ENCODE measurements at regions not wholly inside any gene's neighbourhood (a gene's known extent, or its start where the extent isn't known, plus 50 kb on each side); places are given as distances from the start of the nearest gene placed in this dataset.

GRCh38 chr10:109744020-109744419 lies 179.3 kb downstream of the XPNPEP1 start:
- no peak for DNase-seq (ENCODE audit: low spot score)
- in situ Hi-C loops (cut with MboI; ENCODE audit: low pct_unique_long_range_greater_than_20kb, low sequenced_read_pairs, unreplicated experiment) = no loop called here
- TF ChIP-seq CTCF (IDR thresholded peaks at IDR 0.05; ENCODE audit: extremely low read depth, insufficient read depth, missing control alignments) = no peak

- no peak for DNase-seq (ENCODE audit: low spot score)
- TF ChIP-seq CTCF (IDR thresholded peaks at IDR 0.05; ENCODE audit: extremely low read depth, insufficient read depth, missing control alignments) = no peak
- in situ Hi-C loops (cut with MboI; ENCODE audit: low pct_unique_long_range_greater_than_20kb, low sequenced_read_pairs, unreplicated experiment) = no loop called here
Measured at GRCh38 chr10:109743574-109743973, 179.7 kb downstream of the XPNPEP1 start.

GRCh38 chr10:109743146-109743545 lies 180.2 kb downstream of the XPNPEP1 start:
- DNase-seq (ENCODE audit: low spot score) = no peak
- no peak for TF ChIP-seq CTCF (IDR thresholded peaks at IDR 0.05; ENCODE audit: extremely low read depth, insufficient read depth, missing control alignments)
- in situ Hi-C loops (cut with MboI; ENCODE audit: low pct_unique_long_range_greater_than_20kb, low sequenced_read_pairs, unreplicated experiment) = no loop called here

GRCh38 chr10:109741712-109742111 lies 181.6 kb downstream of the XPNPEP1 start:
- no peak for DNase-seq (ENCODE audit: low spot score)
- no peak for TF ChIP-seq CTCF (IDR thresholded peaks at IDR 0.05; ENCODE audit: extremely low read depth, insufficient read depth, missing control alignments)
- in situ Hi-C loops (cut with MboI; ENCODE audit: low pct_unique_long_range_greater_than_20kb, low sequenced_read_pairs, unreplicated experiment) = no loop called here

- no peak for DNase-seq (ENCODE audit: low spot score)
- TF ChIP-seq CTCF (IDR thresholded peaks at IDR 0.05; ENCODE audit: extremely low read depth, insufficient read depth, missing control alignments) = no peak
- in situ Hi-C loops (cut with MboI; ENCODE audit: low pct_unique_long_range_greater_than_20kb, low sequenced_read_pairs, unreplicated experiment) = no loop called here
Measured at GRCh38 chr10:109740436-109740835, 182.9 kb downstream of the XPNPEP1 start.

GRCh38 chr10:109737626-109738025 lies 185.7 kb downstream of the XPNPEP1 start:
- DNase-seq (ENCODE audit: low spot score) = no peak
- no peak for TF ChIP-seq CTCF (IDR thresholded peaks at IDR 0.05; ENCODE audit: extremely low read depth, insufficient read depth, missing control alignments)
- in situ Hi-C loops (cut with MboI; ENCODE audit: low pct_unique_long_range_greater_than_20kb, low sequenced_read_pairs, unreplicated experiment) = no loop called here

- no peak for TF ChIP-seq CTCF (IDR thresholded peaks at IDR 0.05; ENCODE audit: extremely low read depth, insufficient read depth, missing control alignments)
- DNase-seq (ENCODE audit: low spot score) = no peak
- in situ Hi-C loops (cut with MboI; ENCODE audit: low pct_unique_long_range_greater_than_20kb, low sequenced_read_pairs, unreplicated experiment) = no loop called here
Measured at GRCh38 chr10:109737009-109737408, 186.3 kb downstream of the XPNPEP1 start.
